Stimulated activated CD8-positive, alpha-beta memory T cell treated with anti-CD3 and anti-CD28 coated beads, Interleukin-15, amount 100 ng/mL, for 24 hours (primary cell): ENCODE measurements at regions not wholly inside any gene's neighbourhood (a gene's known extent, or its start where the extent isn't known, plus 50 kb on each side); places are given as distances from the start of the nearest gene placed in this dataset.

ENCODE experiments used
- DNase-seq: peaks from one replicate; pipeline ENCODE4 v3.0.0-alpha.2; 2020; ENCODE audit warnings: low read depth

GRCh38 chr21:24118738-24119459 lies 1488.4 kb downstream of the MRPL39 start:
- no peak for DNase-seq

- no peak for DNase-seq
These were observed 1492.1 kb downstream of the MRPL39 start for GRCh38 chr21:24115141-24115540.

- no peak for DNase-seq
These were observed 1495.3 kb downstream of the MRPL39 start for GRCh38 chr21:24112020-24112419.

- DNase-seq = no peak
These were observed 1496.4 kb downstream of the MRPL39 start for GRCh38 chr21:24110846-24111245.

GRCh38 chr21:24097181-24097580 lies 1510.1 kb downstream of the MRPL39 start:
- no peak for DNase-seq

GRCh38 chr21:24096651-24097050 lies 1510.6 kb downstream of the MRPL39 start:
- DNase-seq = no peak

- no peak for DNase-seq
These were observed 1514.2 kb downstream of the MRPL39 start for GRCh38 chr21:24093032-24093431.

GRCh38 chr21:24076179-24076578 lies 1531.1 kb downstream of the MRPL39 start:
- no peak for DNase-seq

GRCh38 chr21:24055696-24056095 lies 1551.6 kb downstream of the MRPL39 start:
- DNase-seq = no peak

- DNase-seq = no peak
These were observed 1557.0 kb downstream of the MRPL39 start for GRCh38 chr21:24050231-24050630.

GRCh38 chr21:24046829-24047443 lies 1560.3 kb downstream of the MRPL39 start:
- DNase-seq = no peak

- DNase-seq = no peak
These were observed 1561.5 kb downstream of the MRPL39 start for GRCh38 chr21:24045775-24046215.

GRCh38 chr21:24045373-24045772 lies 1561.9 kb downstream of the MRPL39 start:
- no peak for DNase-seq

- no peak for DNase-seq
These were observed 1564.6 kb downstream of the MRPL39 start for GRCh38 chr21:24042687-24043086.

- DNase-seq = no peak
These were observed 1574.5 kb downstream of the MRPL39 start for GRCh38 chr21:24032709-24033232.

- no peak for DNase-seq
These were observed 1579.9 kb downstream of the MRPL39 start for GRCh38 chr21:24027396-24027795.

GRCh38 chr21:24025101-24025500 lies 1582.2 kb downstream of the MRPL39 start:
- no peak for DNase-seq

- DNase-seq = no peak
These were observed 1583.3 kb downstream of the MRPL39 start for GRCh38 chr21:24023936-24024335.

GRCh38 chr21:24023402-24023801 lies 1583.9 kb downstream of the MRPL39 start:
- no peak for DNase-seq

- DNase-seq = no peak
These were observed 1592.9 kb downstream of the MRPL39 start for GRCh38 chr21:24014381-24014780.

- DNase-seq = no peak
These were observed 1596.2 kb downstream of the MRPL39 start for GRCh38 chr21:24011087-24011486.

GRCh38 chr21:24007592-24007991 lies 1599.7 kb downstream of the MRPL39 start:
- no peak for DNase-seq

GRCh38 chr21:23986987-23987386 lies 1620.3 kb downstream of the MRPL39 start:
- no peak for DNase-seq

- DNase-seq = no peak
These were observed 1621.1 kb downstream of the MRPL39 start for GRCh38 chr21:23986214-23986613.
